ENCODE measurements at regions not wholly inside any gene's neighbourhood (a gene's known extent, or its start where the extent isn't known, plus 50 kb on each side); places are given as distances from the start of the nearest gene placed in this dataset.
A peak's percentile ranks its signal among the peaks of the same experiment; 100 is the strongest.

GRCh38 chr12:11553871-11554533, 95.5 kb upstream of the ETV6 start:
- peak; percentile 55 for TF ChIP-seq CTCF (conservative IDR thresholded peaks at IDR 0.05; ENCODE audit: low read depth)
- peak; percentile 70 for DNase-seq (ENCODE audit: low spot score)
- POLR2A ChIA-PET (ENCODE audit: low non-redundant PET), result no interaction called here
- CTCF ChIA-PET, result interaction anchor here (0.6 to 1.8 kb wide), 2 partner anchors 69 to 478 kb away, joined by 3 to 5 read pairs; no protein-coding TSS in a partner anchor
- H3K27ac ChIP-seq, result no peak overlapping the region

- DNase-seq (ENCODE audit: low spot score), result no peak
- CTCF ChIA-PET, result interaction anchor here (0.7 to 1.8 kb wide), 3 partner anchors 26 to 145 kb away, joined by 3 to 5 read pairs (median 4); no protein-coding TSS in a partner anchor
- no peak for TF ChIP-seq CTCF (conservative IDR thresholded peaks at IDR 0.05; ENCODE audit: low read depth)
- POLR2A ChIA-PET (ENCODE audit: low non-redundant PET), result no interaction called here
- H3K27ac ChIP-seq, result no peak overlapping the region
Measured at GRCh38 chr12:11555195-11555594, 94.3 kb upstream of the ETV6 start.

GRCh38 chr12:11555743-11556625, 93.5 kb upstream of the ETV6 start:
- DNase-seq (ENCODE audit: low spot score), result no peak
- no peak for TF ChIP-seq CTCF (conservative IDR thresholded peaks at IDR 0.05; ENCODE audit: low read depth)
- H3K27ac ChIP-seq, result no peak overlapping the region
- ChIA-PET POLR2A (ENCODE audit: low non-redundant PET) (no interaction called here), CTCF (interaction anchor here (1.1 to 1.8 kb wide), 3 partner anchors 25 to 477 kb away, joined by 3 to 5 read pairs (median 4); no protein-coding TSS in a partner anchor)

- ChIA-PET POLR2A (ENCODE audit: low non-redundant PET) (no interaction called here), CTCF (interaction anchor here (0.6 to 1.1 kb wide), 2 partner anchors 70 to 477 kb away, joined by 3 read pairs; no protein-coding TSS in a partner anchor)
- DNase-seq (ENCODE audit: low spot score), result no peak
- H3K27ac ChIP-seq, result no peak overlapping the region
- TF ChIP-seq CTCF (conservative IDR thresholded peaks at IDR 0.05; ENCODE audit: low read depth), result no peak
Measured at GRCh38 chr12:11556682-11557081, 92.8 kb upstream of the ETV6 start.

- no peak for TF ChIP-seq CTCF (conservative IDR thresholded peaks at IDR 0.05; ENCODE audit: low read depth)
- no peak overlapping the region for H3K27ac ChIP-seq
- ChIA-PET CTCF (interaction anchor here (0.5 kb wide), 1 partner anchor 534 kb away, joined by 6 read pairs; no protein-coding TSS in a partner anchor), POLR2A (ENCODE audit: low non-redundant PET) (no interaction called here)
- no peak for DNase-seq (ENCODE audit: low spot score)
Measured at GRCh38 chr12:11559626-11560340, 89.7 kb upstream of the ETV6 start.

GRCh38 chr12:11561411-11561810, 88.1 kb upstream of the ETV6 start:
- ChIA-PET POLR2A (ENCODE audit: low non-redundant PET) (no interaction called here), CTCF (no interaction called here)
- DNase-seq (ENCODE audit: low spot score), result no peak
- no peak overlapping the region for H3K27ac ChIP-seq
- TF ChIP-seq CTCF (conservative IDR thresholded peaks at IDR 0.05; ENCODE audit: low read depth), result no peak
